ENCODE measurements at regions not wholly inside any gene's neighbourhood (a gene's known extent, or its start where the extent isn't known, plus 50 kb on each side); places are given as distances from the start of the nearest gene placed in this dataset.
A peak's percentile ranks its signal among the peaks of the same experiment; 100 is the strongest.

DNA sequence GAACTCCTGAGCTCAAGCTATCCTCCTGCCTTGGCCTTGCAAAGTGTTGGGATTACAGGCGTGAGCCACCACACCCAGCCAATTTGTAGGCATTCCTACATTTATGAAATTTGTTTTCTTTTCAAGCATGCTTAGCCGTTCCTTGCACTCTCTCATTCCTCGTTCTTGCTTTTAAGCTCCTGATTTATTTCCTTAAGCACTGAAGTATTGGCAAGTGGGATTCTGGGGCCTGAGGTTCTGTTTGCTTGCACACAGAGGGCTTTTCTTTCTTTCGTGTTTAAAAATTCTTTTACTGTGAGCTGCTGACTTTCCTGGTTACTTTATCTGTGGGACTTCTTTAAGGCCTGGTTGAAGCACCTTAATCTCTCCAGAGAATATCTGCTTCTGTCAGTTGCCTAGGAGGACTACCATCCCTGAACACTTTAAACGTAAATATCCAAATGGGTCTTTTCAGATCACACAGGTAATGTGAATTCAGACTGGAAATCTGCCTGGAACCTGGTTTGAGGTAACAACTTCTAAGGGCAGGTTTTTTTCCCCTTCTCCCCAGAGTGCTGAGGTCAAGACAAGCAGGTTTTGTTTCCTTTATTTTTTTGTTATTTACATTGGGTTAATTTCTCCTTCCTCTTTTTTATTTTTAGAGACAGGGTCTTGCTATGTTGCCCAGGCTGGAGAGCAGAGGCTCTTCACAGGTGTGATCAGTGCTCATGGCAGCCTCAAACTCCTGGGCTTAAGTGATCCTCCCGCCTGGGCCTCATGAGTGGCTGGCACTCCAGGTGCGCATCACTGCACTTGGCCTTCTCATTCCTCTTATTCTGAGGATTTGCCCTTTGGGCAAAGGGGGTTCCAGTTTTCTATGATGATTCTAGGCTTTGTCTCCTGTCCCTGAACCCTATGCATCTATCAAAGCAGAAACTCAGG, 102.9 kb downstream of the PFKFB3 start:
- DNase-seq (ENCODE audit: low read depth) = no peak

DNA sequence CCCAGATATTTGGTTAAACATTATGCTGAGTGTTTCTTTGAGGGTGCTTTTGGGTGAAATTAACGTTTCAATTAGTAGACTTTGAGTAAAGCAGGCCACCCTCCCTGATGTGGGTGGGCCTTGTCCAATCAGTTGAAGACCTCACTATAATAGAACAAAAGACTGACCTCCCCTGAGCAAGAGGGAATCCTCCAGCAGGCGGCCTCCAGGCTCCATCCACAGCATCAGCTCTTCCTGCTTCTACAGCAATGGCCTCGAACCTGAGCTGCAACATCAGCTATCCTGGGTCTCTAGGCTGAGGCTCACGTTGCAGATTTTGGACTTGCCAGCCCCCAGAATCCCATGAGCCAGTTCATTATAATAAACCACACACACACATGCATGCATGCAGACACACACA, 104.2 kb downstream of the PFKFB3 start:
- DNase-seq (ENCODE audit: low read depth) = no peak

DNA sequence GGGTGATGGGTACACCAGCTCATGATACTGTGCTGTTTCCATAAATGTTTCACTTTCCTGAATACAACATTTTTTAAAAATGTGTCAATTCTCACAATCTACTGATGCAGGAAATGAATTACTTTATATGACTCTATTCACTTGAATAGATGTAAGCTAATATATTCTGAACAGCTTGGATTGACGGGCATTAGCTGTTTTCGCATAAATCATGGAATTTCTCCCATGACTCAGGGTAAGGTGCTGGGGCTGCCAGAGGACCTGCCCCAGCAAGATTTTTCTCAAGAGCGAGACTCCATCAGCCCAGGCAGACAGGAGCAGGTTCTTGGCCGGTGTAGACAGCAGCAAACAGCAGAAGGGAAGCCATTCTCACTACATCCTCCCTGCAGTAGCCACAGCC, 107.1 kb downstream of the PFKFB3 start:
- DNase-seq (ENCODE audit: low read depth) = peak; percentile 52

DNA sequence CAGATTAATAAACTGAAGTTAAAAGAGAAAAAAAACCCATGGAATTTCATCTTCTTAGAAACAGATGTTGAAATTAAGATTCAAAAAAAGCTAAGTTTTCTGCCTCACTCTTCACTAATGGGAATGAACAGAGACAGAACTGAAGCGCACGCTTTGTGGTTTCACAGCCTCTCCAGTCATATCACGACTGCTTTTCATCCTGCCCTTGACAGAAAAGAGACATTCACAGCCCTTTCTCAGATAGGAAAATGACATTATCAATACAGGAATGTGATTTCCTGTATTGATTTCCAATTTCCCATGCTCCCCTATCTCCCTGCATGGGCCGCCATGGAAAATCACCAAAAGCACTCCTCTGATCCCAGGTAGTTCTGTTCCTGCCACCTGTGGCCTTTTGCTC, 108.2 kb downstream of the PFKFB3 start:
- DNase-seq (ENCODE audit: low read depth) = no peak

DNA sequence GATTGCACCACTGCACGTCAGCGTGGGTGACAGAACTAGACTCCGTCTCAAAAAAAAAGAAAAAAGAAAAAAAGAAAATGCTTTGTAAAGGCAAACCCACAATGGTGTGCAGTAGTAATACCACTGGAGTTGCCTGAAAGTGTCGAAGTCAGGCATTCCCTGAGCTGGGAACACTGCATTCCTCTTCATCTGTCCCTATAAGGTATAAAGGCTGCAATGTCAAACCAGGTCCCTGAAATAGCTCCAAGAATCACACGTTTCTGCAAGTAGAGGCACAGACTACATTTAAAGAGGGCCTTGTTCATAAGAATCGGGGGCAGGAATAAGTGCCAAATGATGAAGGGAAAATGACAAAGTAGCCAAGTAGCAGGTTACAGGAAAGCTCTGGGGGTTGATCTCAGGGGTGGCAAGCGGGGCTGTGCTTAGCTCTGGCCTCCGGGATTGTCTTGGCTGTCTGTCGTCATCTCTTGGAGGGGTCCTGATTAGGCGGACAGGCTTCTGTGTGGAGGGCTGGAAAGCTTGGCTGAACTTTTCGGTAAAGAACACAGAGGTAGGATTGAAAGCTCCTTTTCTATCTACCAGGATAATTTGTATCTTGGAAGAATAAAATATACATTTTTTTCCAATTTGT, 109.1 kb downstream of the PFKFB3 start:
- DNase-seq (ENCODE audit: low read depth) = no peak

DNA sequence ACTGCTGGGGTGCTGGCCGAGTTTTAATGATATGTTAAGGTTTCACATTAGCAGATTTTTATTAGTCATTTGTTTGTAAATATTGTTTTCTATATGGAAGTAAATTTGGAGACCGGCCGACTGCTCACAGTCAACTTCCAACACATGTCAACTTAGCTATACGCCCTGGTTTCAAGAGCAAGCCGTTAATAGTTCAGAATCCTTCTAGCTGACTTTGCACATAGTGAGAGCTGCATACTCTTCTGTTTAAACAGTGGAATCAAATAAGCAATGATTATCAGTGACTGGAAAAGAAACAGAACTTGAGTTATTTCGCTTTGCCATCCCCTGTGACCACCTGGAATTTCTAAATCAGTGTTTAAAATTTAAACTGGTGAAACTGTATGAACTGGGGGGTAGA, 109.9 kb downstream of the PFKFB3 start:
- no peak for DNase-seq (ENCODE audit: low read depth)

DNA sequence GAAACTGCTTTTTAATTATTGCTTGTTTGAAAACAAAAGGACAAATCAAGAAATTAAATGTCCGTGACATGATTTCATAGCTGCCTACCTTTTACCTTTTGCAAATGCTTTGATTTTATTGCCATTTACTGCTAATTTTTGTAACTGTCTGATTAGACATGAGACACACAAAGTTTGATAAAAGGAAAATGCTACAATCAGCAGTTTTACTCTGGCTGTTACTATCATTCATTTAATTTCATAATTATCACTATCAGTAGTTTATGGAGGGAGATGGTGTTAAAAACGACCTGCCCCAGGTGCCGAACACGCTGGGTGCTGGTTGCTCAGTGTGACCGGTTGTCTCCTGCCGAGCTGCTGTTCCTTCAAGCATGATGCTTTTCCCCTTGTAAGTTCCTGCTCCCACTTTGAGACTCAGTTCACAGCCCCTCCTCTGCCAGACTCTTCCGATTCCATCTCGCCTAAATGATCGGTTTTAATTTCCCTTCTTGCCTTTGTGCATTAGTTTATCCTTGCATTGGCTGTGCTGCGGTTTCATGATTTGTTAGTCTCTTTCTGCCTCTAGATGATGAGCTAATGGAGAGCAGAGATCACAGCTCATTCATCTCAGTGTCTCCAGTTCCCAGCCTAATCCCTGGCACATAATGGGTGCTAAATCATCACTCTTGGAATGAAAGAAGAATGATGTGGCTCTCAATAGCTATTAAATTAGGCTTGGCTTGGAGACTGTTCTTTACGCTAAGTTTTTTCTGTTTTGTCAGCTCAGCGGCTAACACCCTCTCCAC, 110.6 kb downstream of the PFKFB3 start:
- no peak for DNase-seq (ENCODE audit: low read depth)

DNA sequence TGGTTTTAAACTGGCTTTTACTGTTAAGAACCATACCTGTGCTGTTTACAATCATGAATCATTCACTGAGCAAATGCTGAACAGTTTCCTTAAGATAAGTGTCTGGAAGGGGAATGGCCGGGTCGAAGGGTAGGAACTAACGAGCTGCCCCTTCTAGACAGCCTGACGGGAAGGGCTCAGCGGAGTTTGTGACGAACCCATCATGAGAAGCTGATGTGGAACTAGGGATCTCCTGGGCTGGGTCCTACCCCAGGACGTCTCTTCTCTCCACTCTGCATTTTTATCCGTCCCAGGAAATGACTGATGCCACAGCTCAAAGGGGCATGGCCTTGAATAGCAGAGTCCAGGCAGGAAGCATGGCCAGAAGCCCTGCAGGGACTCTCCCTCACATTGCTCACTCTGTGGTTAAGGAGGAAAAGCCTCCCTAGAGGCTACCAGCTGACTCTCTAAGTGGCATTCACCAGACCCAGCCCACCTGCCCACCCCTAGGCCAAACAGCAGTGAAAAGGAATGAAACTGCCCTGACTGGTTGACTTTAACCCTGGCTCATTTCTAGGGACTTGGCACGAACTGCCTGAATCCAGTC, 112.0 kb downstream of the PFKFB3 start:
- DNase-seq (ENCODE audit: low read depth) = peak; percentile 86

DNA sequence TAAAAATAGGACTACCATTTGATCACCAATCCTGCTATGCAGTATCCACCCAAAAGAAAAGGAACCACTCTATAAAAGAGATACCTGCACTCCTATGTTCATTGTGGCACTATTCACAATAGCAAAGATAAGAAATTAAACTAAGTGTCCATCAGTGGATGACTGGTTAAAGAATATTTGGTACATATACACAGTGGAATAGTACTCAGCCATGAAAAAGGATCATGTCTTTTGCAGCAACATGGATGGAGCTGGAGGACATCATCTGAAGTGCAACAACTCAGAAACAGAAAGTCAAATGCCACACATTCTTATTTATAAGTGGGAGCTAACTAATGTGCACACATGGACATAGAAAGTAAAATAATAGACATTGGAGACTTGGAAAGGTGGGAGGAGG, 116.4 kb downstream of the PFKFB3 start:
- no peak for DNase-seq (ENCODE audit: low read depth)

DNA sequence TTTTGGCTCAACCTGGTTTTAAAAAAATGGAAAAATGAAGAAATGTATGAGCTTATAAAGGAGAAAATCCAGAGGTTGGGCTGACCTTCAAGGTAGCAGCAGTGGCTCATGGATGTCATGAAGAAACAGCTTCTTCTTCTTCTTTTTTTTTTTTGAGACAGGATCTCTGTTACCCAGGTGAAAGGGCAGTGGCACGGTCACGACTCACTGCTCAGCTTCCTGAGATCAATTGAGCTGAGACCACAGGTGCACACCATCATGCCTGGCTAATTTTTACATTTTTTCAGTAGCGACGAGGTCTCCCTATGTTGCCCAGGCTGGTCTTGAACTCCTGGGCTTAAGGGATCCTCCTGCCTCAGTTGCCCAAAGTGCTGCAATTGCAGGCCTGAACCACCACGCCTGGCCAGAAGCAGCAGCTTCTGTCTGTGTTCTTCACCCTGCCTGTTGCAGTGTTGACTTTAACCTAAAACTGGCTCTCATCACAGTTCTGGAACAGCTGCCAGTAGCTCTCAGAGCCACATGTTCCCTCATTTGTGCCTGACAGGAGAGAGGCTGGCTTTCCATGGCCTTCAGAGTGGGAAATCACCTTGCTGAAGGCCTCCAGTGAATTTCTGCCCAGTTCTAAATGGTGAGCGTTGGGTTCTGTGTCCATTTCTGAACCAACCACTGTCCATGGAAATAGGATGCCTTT, 117.7 kb downstream of the PFKFB3 start:
- DNase-seq (ENCODE audit: low read depth) = no peak

DNA sequence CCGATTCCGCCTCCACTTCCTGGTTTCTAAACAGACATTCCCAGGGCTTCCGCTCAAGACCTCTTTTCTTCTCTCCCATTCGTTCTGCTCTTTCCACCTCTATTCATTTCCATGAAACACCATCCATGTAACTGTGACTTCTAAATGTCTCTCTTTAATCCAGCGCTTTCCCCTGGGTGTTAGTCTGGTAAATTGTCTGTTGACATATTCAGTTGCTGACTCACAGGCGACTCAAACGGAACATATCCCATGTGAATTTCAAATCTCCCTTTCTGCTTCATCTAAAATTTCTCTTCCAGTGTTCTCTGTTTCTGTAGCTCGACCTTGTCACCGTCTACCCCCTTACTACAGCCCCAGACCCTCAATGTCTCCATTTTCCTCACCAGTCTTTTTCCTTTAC, 119.1 kb downstream of the PFKFB3 start:
- DNase-seq (ENCODE audit: low read depth) = peak; percentile 68

DNA sequence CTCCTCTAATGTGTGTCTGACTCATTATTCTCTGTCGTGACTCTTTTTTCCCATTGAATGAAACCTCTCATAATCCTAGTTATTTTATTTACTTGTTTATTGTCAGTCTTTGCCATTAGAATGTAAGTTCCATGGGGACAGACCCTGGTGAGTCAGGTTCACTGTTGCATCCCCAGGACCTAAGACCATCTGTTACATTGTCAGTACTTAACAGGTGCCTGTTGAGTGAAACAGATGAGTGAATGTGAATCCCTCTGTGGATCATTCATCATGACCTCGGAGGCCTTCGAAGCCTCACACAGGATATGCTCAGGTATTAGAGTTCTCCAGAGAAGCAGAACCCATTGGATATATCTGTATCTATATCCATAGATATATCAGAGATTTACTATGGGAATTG, 120.1 kb downstream of the PFKFB3 start:
- no peak for DNase-seq (ENCODE audit: low read depth)

DNA sequence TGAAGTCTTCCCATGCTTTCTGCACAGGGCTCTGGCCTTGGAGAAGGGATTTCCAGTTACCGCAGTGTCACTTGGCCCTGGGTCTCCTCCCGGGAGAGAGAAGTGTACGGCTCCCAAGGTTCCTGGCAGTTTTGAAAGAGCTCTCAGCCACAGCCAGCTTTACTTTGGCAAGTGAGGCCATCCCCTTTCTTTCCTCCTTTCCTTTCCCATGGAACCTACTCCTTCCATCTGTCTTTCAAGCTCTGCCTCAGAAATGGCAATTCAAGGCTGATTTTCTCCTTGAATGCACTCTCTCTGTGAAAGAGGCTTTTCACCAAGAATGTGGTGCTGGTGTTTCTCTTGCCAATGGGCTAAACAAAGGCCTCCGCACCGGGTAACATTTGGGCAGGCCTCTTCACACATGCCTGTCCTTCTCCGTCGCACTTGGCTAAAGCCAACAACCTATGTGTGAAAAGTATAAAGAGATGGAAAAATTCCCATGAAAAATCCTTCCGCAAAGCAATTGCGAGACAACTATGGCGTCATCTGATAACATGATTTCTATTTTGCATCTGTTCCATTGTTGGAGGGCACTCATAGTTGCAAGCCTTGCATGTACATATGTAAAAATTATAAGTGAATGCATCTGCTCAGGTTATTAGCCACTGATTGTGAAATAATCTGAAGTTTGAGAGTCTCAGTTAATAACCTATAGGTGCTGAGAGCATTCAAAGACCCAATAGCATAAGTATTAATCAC, 125.4 kb downstream of the PFKFB3 start:
- no peak for DNase-seq (ENCODE audit: low read depth)

DNA sequence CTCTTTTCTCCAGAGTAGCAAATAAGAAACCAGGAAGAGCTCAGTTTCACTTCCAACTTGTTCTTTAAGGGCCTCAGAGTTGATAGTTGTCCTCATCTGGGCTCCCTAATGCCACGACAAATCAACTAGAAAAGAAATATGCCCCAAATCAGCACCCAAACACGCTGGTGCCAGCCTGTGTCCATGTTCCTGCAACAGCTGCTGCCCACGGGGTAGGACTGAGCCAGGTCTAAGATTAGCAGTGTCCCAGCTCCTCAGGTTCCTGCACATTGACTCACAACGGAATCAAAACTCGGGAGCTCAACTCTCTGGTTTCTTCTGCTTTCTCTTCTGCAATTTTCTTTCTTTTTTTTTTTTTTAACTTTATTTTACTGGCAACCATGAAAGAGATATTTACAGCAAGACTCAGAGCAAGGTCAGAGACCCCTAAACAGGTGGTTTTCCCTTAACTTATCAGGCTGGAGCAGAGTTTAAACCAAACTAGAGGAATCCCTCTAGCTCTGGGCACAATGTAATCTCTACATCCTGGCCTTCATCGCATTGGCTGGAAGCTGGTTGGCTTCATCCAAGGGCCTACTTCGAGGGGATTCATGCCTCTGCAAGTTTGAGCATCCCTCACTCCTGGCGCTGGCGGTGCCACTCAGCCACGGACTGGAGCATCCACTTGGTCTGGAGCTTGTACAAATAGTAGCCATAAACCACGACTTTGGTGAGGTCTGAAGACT, 126.1 kb downstream of the PFKFB3 start:
- DNase-seq (ENCODE audit: low read depth) = no peak

DNA sequence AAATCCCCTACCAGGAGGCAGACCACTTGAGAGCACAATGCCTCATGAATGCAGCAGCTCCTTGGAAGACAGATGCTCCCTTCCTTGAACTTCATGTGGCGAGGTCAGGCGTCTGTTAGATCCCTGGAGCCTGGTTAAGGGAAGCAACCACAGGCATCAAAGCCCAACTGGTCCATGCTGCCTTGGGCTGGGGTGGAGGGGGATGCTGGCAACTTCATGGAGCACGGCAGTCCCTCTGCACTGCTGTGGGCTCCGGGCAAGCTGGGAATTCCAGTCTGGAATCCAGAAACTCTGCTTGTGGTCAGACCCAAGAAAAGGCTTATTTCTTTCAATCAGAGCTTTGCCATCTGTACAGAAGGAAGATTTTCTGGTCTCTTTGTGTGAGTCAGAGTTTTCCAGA, 130.4 kb downstream of the PFKFB3 start:
- no peak for DNase-seq (ENCODE audit: low read depth)

DNA sequence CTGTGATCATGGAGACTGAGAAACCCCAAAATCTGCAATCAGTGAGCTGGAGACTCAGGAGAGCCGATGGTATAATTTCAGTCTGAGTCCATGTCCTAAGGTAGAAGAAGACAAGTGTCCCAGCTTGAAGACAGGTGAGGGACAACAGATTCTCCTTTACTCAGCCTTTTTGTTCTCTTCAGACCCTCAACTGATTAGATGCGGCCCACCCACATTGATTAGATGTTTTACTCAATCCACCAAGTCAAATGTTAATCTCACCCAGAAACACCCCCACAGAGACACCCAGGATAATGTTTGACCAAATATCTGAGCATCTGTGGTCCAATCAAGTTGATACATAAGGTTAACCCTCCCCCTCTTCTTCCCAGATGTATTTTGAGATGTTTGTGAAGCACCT, 131.2 kb downstream of the PFKFB3 start:
- DNase-seq (ENCODE audit: low read depth) = no peak

DNA sequence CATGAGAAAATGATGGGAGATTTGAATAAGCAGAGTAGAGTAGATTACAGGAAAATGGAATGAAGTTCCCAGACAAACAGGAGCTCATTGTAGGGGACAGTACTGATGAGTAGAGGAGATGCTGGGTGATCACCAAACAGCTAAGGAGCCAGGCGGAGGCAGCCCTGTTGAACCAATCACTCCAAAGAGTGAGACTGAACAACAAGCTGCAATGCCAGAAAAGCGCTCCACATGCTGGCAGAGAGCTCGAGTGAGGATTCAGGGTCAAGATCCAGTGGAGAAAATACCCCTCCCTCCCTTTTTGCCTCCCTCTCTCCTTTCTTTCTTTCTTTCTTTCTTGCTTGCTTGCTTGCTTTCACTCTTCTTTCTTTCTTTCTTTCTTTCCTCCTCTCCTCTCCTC, 133.3 kb downstream of the PFKFB3 start:
- DNase-seq (ENCODE audit: low read depth) = no peak

DNA sequence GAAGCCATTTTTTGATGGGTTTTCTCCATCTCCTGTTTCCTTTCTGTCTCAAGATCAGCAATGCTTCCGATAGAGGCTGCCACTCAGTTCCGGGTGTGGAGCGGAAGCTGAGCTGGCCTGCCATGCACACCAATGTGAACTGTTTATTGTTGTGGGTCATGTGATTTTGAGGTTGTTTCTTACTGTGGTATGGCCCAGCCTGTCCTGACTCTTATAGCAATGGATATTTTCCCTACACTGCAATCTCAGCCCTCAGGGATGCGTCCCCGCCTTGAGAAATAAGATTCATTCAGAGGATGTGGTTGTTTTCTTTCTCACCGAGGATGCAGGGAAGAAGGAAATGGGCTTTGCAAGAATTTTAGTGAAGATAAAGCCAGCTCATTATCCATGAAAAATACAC, 134.7 kb downstream of the PFKFB3 start:
- DNase-seq (ENCODE audit: low read depth) = no peak

DNA sequence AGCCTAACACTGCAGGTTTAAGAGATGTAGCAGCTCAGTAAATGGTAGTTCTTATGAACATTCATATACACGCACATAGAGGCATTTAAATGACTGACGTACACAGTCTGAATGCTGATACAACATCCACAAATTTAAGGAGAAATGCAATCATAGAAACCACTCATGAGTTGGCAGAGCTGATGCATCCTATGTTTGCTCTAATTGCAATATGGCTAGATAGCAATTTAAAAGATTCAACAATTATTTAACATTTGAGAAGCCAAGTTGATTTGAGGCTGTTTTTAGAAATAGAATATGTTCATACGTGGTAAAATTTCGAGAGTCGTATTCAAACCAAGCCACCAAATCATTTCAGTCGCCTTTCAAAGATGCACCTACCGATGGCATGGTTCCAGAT, 135.6 kb downstream of the PFKFB3 start:
- DNase-seq (ENCODE audit: low read depth) = no peak

DNA sequence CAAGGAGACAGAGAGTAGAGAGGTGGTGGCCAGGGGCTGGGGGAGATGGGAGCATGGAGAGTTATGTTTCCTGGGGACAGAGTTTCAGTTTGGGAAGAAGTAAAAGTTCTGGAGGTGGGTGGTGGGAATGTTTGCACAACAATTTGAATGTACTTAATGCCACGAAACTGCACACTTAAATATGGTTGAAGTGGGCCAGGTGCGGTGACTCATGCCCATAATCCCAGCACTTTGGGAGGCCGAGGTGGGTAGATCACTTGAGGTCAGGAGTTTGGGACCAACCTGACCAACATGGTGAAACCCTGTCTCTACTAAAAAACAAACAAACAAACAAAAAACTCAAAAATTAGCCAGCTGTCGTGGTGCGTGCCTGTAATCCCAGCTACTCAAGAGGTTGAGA, 137.2 kb downstream of the PFKFB3 start:
- DNase-seq (ENCODE audit: low read depth) = no peak
